Fibroblast of lung (primary cell): ENCODE measurements at regions not wholly inside any gene's neighbourhood (a gene's known extent, or its start where the extent isn't known, plus 50 kb on each side); places are given as distances from the start of the nearest gene placed in this dataset.

Source experiments
- DNase-seq, 2 donors: peaks; one replicate each; pipeline versions ENCODE4 v3.0.0 to v3.0.0-alpha.2; 2010; ENCODE audit warnings: low read depth in 2 of 2
- H2AFZ ChIP-seq: 2 replicates; pipeline ENCODE4 v1.5.1; 2012; ENCODE audit warnings: low read length, control low read depth, inconsistent platforms
- H3K27ac ChIP-seq: 2 replicates; pipeline ENCODE4 v1.5.1; 2011; ENCODE audit warnings: low read length, control low read depth; ENCODE audit not compliant: insufficient read depth
- H3K27me3 ChIP-seq: 2 replicates; pipeline ENCODE4 v1.5.1; 2011; ENCODE audit warnings: mild to moderate bottlenecking, low read length; ENCODE audit not compliant: control insufficient read depth, insufficient read depth
- H3K36me3 ChIP-seq: 2 replicates; pipeline ENCODE4 v1.5.1; 2011; ENCODE audit warnings: low read length; ENCODE audit not compliant: control insufficient read depth, insufficient read depth
- H3K4me1 ChIP-seq: 2 replicates; pipeline ENCODE4 v1.5.1; 2011; ENCODE audit warnings: low read length; ENCODE audit not compliant: control insufficient read depth, insufficient read depth; ENCODE audit errors: extremely low read depth
- H3K4me2 ChIP-seq: 2 replicates; pipeline ENCODE4 v1.5.1; 2011; ENCODE audit warnings: low read length, control low read depth; ENCODE audit not compliant: insufficient read depth; ENCODE audit errors: extremely low read depth
- H3K4me3 ChIP-seq, 4 experiments: fragments of 200-600 bp in 1 of 4; sonication (generic) in 1 of 4; replicated peaks in 1 of 4; 2 replicates each; pipeline ENCODE4 v1.5.1; 2011 to 2016; ENCODE audit warnings: low read length in 4 of 4, low read depth in 3 of 4, mild to moderate bottlenecking in 3 of 4, control low read depth in 2 of 4, inconsistent platforms in 1 of 4, mixed read lengths in 1 of 4; ENCODE audit not compliant: insufficient read depth in 1 of 4; ENCODE audit errors: control extremely low read depth in 1 of 4
- H3K79me2 ChIP-seq: 2 replicates; pipeline ENCODE4 v1.5.1; 2012; ENCODE audit warnings: mild to moderate bottlenecking, low read length, inconsistent platforms; ENCODE audit not compliant: control insufficient read depth, insufficient read depth
- H3K9ac ChIP-seq: 2 replicates; pipeline ENCODE4 v1.5.1; 2011; ENCODE audit warnings: mild to moderate bottlenecking, low read length, control low read depth; ENCODE audit not compliant: insufficient read depth
- H3K9me3 ChIP-seq: 2 replicates; pipeline ENCODE4 v1.5.1; 2012; ENCODE audit warnings: low read depth, low read length; ENCODE audit not compliant: control insufficient read depth, insufficient read depth
- H4K20me1 ChIP-seq: 2 replicates; pipeline ENCODE4 v1.5.1; 2011; ENCODE audit warnings: low read length; ENCODE audit not compliant: control insufficient read depth, insufficient read depth; ENCODE audit errors: extremely low read depth
- CTCF ChIP-seq, 2 donors: IDR thresholded peaks in 1 of 2; conservative IDR thresholded peaks in 1 of 2; 1 replicate in 1 of 2; 2 replicates in 1 of 2; pipeline ENCODE4 v1.5.1; 2011 to 2012; ENCODE audit warnings: low read length in 2 of 2, control low read depth in 1 of 2, inconsistent platforms in 1 of 2, low read depth in 1 of 2, mild to moderate bottlenecking in 1 of 2
- EZH2 ChIP-seq: IDR thresholded peaks from 2 replicates; pipeline ENCODE4 v1.5.1; 2012; ENCODE audit warnings: low read length, control low read depth, mild to moderate bottlenecking; ENCODE audit errors: missing control alignments

GRCh38 chr1:78792756-78793155, 143.1 kb downstream of the IFI44 start:
- no peak overlapping the region for H3K9ac ChIP-seq
- no peaks in the 10 kb centered on the region for H3K36me3 ChIP-seq
- H3K4me2 ChIP-seq: no peak overlapping the region
- TF ChIP-seq CTCF (conservative IDR thresholded peaks at IDR 0.05 in 1 of 2, IDR thresholded peaks at IDR 0.05 in 1 of 2; ENCODE audit: low read depth in 1 of 2, low read length in 2 of 2): no peak
- no peak for TF ChIP-seq EZH2
- no peak overlapping the region for H3K4me3 ChIP-seq
- H3K4me1 ChIP-seq: no peaks in the 10 kb centered on the region
- H3K27ac ChIP-seq: no peak overlapping the region
- no peaks in the 10 kb centered on the region for H3K9me3 ChIP-seq
- H3K27me3 ChIP-seq: no peaks in the 10 kb centered on the region
- H4K20me1 ChIP-seq: no peaks in the 10 kb centered on the region
- no peaks in the 10 kb centered on the region for H3K79me2 ChIP-seq
- DNase-seq: peak in 1 of 2 donors; percentile 36
- H2AFZ ChIP-seq: no peak overlapping the region

- Histone ChIP-seq H3K4me1 (no peaks in the 10 kb centered on the region), H3K36me3 (no peaks in the 10 kb centered on the region), H4K20me1 (no peaks in the 10 kb centered on the region), H3K4me2 (no peak overlapping the region), H3K27ac (no peak overlapping the region), H3K27me3 (no peaks in the 10 kb centered on the region), H2AFZ (no peak overlapping the region), H3K9ac (no peak overlapping the region), H3K4me3 (no peak overlapping the region), H3K9me3 (no peaks in the 10 kb centered on the region), H3K79me2 (no peaks in the 10 kb centered on the region)
- DNase-seq: no peak
- TF ChIP-seq EZH2: no peak
- TF ChIP-seq CTCF (conservative IDR thresholded peaks at IDR 0.05 in 1 of 2, IDR thresholded peaks at IDR 0.05 in 1 of 2; ENCODE audit: low read depth in 1 of 2, low read length in 2 of 2): no peak
These were observed 147.6 kb downstream of the IFI44 start for GRCh38 chr1:78797108-78797781.

GRCh38 chr1:78799926-78800325, 150.3 kb downstream of the IFI44 start:
- no peak overlapping the region for H3K4me3 ChIP-seq
- no peak overlapping the region for H2AFZ ChIP-seq
- no peak overlapping the region for H3K4me2 ChIP-seq
- H3K36me3 ChIP-seq: no peaks in the 10 kb centered on the region
- no peak for TF ChIP-seq EZH2
- H3K27me3 ChIP-seq: no peaks in the 10 kb centered on the region
- H4K20me1 ChIP-seq: no peaks in the 10 kb centered on the region
- no peak for DNase-seq
- no peak overlapping the region for H3K27ac ChIP-seq
- no peaks in the 10 kb centered on the region for H3K79me2 ChIP-seq
- H3K9me3 ChIP-seq: no peaks in the 10 kb centered on the region
- H3K9ac ChIP-seq: no peak overlapping the region
- no peaks in the 10 kb centered on the region for H3K4me1 ChIP-seq
